GM12874 (cell line): ENCODE measurements at regions not wholly inside any gene's neighbourhood (a gene's known extent, or its start where the extent isn't known, plus 50 kb on each side); places are given as distances from the start of the nearest gene placed in this dataset.

Source experiments
- TF ChIP-seq, protein P1 (sequence below): IDR thresholded peaks from 2 replicates; pipeline ENCODE4 v1.5.1; 2011; ENCODE audit warnings: low read depth, mild to moderate bottlenecking, control low read depth, low read length, moderate library complexity; ENCODE audit not compliant: insufficient read depth

DNA sequence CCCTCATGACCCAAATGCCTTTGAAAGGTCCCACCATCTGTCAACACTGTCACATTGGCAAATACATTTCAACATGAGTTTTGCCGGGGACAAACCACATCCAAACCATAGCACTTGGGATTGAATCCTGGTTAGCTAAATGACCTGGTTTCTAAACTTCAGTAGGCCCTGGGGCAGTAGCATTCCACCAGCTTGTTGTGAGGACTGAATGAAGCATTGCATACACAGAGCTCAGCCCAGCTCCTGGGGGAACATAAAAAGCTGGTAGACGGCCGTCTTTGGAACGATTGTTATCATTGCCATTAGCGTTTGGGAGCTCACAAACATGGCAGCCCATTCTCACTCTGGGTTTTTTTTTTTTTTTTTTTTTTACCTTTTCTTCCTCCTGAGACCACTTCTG is 57.5 kb upstream of the CXCR4 start:
- TF ChIP-seq, protein P1, sequence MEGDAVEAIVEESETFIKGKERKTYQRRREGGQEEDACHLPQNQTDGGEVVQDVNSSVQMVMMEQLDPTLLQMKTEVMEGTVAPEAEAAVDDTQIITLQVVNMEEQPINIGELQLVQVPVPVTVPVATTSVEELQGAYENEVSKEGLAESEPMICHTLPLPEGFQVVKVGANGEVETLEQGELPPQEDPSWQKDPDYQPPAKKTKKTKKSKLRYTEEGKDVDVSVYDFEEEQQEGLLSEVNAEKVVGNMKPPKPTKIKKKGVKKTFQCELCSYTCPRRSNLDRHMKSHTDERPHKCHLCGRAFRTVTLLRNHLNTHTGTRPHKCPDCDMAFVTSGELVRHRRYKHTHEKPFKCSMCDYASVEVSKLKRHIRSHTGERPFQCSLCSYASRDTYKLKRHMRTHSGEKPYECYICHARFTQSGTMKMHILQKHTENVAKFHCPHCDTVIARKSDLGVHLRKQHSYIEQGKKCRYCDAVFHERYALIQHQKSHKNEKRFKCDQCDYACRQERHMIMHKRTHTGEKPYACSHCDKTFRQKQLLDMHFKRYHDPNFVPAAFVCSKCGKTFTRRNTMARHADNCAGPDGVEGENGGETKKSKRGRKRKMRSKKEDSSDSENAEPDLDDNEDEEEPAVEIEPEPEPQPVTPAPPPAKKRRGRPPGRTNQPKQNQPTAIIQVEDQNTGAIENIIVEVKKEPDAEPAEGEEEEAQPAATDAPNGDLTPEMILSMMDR = no peak

DNA sequence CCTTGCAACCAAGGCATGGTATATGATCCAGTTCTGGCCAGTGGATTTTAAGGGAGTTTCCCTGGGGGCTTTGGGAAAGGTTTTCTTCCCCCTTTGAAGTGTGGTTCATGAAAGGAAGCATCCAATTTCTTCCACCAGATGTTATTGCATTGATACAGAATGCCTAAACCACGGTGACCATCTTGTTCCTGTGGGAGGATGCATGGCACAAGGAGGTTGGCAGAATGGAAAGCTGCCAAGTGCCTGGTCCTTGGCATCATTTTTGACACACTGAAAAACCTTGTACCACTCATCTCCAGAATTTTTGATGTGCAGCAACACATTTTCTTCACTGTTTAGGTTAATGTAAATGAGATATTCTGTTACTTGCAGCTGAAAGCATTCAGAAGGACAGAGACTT is 55.2 kb upstream of the CXCR4 start:
- TF ChIP-seq, protein P1 = no peak

DNA sequence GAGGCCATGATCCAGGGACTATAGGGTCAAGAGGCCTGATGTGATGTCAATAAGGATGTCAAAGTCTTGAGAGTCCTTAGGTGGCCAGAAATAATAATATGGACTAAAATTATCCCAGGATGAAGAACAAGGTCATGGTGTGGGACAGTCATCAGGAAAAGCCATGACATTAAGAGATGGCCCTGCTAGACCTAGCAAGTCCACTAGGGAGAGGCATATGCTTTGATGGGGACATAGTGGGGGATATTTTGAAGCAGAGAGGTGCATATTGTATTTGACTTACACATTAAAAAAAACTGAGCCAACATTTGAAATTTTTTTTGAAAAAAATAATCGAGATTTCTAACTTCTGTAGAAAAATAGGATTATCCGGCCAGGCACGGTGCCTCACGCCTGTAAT is 53.3 kb upstream of the CXCR4 start:
- TF ChIP-seq, protein P1 = no peak

DNA sequence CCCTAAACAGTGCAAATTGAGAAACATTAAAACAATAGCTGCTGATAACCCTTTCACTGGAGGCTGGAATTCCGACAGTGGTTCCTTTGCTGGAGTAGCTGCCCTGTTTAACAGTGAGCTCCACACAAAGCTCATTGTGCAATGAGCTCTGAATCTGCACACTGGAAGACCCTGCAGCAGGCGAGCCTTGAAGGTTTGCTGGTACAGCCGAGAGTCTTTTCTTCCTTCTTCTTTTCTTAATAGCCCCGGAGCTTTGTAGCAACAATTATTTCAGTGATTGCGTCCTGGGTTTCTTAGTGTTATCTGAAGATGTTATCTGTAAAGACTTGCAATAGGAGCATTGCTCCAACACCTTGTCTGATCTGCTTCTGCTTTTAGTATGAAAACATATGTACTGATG is 50.8 kb upstream of the CXCR4 start:
- TF ChIP-seq, protein P1 = no peak

DNA sequence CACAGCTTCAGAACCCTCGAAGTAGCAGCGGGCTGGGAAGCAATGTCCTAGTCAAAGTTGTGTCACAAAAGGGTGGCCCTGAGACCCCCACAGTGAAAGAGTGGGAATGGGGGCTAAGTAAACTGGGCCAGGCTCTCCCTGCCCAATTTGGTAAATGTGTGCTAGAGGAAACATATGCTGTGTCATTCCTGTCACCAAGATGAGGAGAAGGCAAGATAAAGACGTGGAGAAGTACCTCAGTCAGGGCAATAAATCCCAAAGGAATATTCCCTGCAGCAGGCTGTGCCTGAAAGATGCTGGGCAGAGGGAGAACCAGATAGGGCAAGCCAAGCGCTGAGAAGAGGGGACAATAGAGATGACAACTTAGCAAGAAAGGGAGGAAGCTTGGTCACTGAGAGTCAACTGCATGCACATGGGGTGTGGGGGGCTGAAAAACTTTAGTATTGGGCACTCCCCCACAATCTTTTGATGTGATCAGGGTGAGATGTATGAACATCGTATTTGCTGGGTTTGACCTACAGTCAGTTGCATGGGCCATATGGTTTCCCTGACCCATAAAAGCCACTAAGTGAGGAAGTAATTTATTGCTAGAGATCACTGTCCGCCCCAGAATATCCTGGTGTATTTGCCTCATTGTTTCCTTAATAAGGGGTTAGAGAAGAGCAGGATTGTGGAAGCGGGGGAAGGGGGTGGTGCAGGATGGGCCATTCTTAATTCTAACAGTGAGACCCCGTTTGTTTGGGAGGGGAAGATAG is 49.9 kb upstream of the CXCR4 start:
- TF ChIP-seq, protein P1 = no peak
